ENCODE measurements at regions not wholly inside any gene's neighbourhood (a gene's known extent, or its start where the extent isn't known, plus 50 kb on each side); places are given as distances from the start of the nearest gene placed in this dataset.

DNA sequence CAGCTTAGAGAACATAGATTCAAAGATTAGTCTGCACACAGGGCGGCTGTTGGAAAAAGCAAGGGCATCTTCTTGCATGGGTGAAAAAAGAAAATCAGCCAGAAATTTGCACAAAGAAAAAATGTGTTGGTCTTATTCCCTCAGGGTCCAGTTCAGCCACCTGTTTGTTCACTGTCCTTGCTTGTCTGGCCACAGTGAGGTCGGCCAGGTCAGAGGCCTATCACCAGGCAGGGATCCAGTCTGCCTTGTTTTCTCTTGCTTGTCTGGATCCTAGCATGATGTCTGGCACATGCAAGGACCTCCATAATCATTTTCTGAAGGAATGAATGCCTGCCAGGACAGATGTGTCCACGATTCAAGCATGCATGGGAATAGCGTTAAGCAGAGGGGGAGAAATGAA is 359.1 kb upstream of the TBX3 start:
- TF ChIP-seq, protein P1, sequence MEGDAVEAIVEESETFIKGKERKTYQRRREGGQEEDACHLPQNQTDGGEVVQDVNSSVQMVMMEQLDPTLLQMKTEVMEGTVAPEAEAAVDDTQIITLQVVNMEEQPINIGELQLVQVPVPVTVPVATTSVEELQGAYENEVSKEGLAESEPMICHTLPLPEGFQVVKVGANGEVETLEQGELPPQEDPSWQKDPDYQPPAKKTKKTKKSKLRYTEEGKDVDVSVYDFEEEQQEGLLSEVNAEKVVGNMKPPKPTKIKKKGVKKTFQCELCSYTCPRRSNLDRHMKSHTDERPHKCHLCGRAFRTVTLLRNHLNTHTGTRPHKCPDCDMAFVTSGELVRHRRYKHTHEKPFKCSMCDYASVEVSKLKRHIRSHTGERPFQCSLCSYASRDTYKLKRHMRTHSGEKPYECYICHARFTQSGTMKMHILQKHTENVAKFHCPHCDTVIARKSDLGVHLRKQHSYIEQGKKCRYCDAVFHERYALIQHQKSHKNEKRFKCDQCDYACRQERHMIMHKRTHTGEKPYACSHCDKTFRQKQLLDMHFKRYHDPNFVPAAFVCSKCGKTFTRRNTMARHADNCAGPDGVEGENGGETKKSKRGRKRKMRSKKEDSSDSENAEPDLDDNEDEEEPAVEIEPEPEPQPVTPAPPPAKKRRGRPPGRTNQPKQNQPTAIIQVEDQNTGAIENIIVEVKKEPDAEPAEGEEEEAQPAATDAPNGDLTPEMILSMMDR (IDR thresholded peaks at IDR 0.05; ENCODE audit: low read length) = no peak
- no peak for TF ChIP-seq EZH2 (IDR thresholded peaks at IDR 0.05; ENCODE audit: borderline replicate concordance, low read length)

Data from OCI-LY1 (cell line).